HEK293T (cell line): ENCODE measurements at regions not wholly inside any gene's neighbourhood (a gene's known extent, or its start where the extent isn't known, plus 50 kb on each side); places are given as distances from the start of the nearest gene placed in this dataset.

Experiments
- CTCF ChIA-PET: fragments of 350-600 bp; formaldehyde crosslinking; extraction: SDS; loops from one replicate; lab custom pipeline; 2021; ENCODE audit warnings: antibody characterized with exemption, inconsistent platforms; lab: Yijun Ruan, JAX
- POLR2A ChIA-PET: fragments of 350-600 bp; formaldehyde crosslinking; extraction: SDS; loops from one replicate; lab custom pipeline; 2020; ENCODE audit warnings: antibody characterized with exemption, inconsistent platforms; lab: Yijun Ruan, JAX
- DNase-seq: peaks from one replicate; pipeline ENCODE4 v3.0.0; 2012; ENCODE audit warnings: mixed read lengths; ENCODE audit errors: extremely low spot score
- ARNT ChIP-seq: fragments of 450-650 bp; IDR thresholded peaks from 2 replicates; pipeline ENCODE4 v1.6.1; 2017; ENCODE audit warnings: mild to moderate bottlenecking
- BHLHE40 ChIP-seq: fragments of 450-650 bp; IDR thresholded peaks from 2 replicates; pipeline ENCODE4 v1.6.1; 2016; ENCODE audit warnings: mild to moderate bottlenecking, moderate library complexity, borderline replicate concordance
- CTBP1 ChIP-seq: fragments of 450-650 bp; IDR thresholded peaks from 2 replicates; pipeline ENCODE4 v1.6.1; 2016; ENCODE audit warnings: borderline replicate concordance
- ELF4 ChIP-seq: fragments of 450-650 bp; IDR thresholded peaks from 2 replicates; pipeline ENCODE4 v1.6.1; 2017; ENCODE audit warnings: antibody characterized with exemption
- FOXA1 ChIP-seq: fragments of 450-650 bp; IDR thresholded peaks from 2 replicates; pipeline ENCODE4 v1.6.1; 2016; ENCODE audit warnings: mild to moderate bottlenecking
- FOXM1 ChIP-seq: fragments of 450-650 bp; IDR thresholded peaks from 2 replicates; pipeline ENCODE4 v1.6.1; 2017; ENCODE audit warnings: mild to moderate bottlenecking, borderline replicate concordance
- HDGF ChIP-seq: fragments of 450-650 bp; IDR thresholded peaks from 2 replicates; pipeline ENCODE4 v1.6.1; 2017; ENCODE audit warnings: antibody characterized with exemption, borderline replicate concordance
- L3MBTL2 ChIP-seq: fragments of 450-650 bp; conservative IDR thresholded peaks from 2 replicates; pipeline ENCODE4 v1.6.1; 2016; ENCODE audit warnings: mild to moderate bottlenecking
- LEF1 ChIP-seq: fragments of 450-650 bp; IDR thresholded peaks from 2 replicates; pipeline ENCODE4 v1.6.1; 2017; ENCODE audit warnings: mild to moderate bottlenecking, borderline replicate concordance
- NFRKB ChIP-seq: fragments of 450-650 bp; IDR thresholded peaks from 2 replicates; pipeline ENCODE4 v1.6.1; 2016; ENCODE audit warnings: mild to moderate bottlenecking, moderate library complexity
- SP1 ChIP-seq: fragments of 450-650 bp; IDR thresholded peaks from 2 replicates; pipeline ENCODE4 v1.6.1; 2017
- SUZ12 ChIP-seq: fragments of 450-650 bp; IDR thresholded peaks from 2 replicates; pipeline ENCODE4 v1.6.1; 2016; ENCODE audit warnings: mild to moderate bottlenecking
- TARDBP ChIP-seq: fragments of 450-650 bp; IDR thresholded peaks from 2 replicates; pipeline ENCODE4 v1.6.1; 2016
- ZNF384 ChIP-seq: fragments of 450-650 bp; IDR thresholded peaks from 2 replicates; pipeline ENCODE4 v1.6.1; 2016
- TF ChIP-seq, protein P1 (sequence below): fragments of 450-650 bp; IDR thresholded peaks from 2 replicates; pipeline ENCODE4 v1.6.1; 2016

DNA sequence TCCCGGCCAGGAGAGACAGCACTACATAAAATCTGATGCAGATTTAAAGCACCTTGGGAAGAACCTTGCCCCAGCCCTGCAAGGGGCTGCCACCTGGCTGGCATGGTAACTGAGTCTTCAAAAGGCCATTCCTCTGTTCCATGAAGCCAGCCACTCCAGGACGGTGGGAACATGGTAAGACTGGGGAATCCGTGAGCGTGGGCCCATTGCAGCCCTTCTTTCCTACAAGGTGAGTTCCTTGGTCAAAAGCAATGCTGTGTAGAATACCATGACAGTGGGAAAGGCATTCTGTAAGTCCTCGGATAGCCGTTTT, 121.3 kb downstream of the SOX1 start:
- POLR2A ChIA-PET = no interaction called here
- DNase-seq = no peak
- CTCF ChIA-PET = no interaction called here
- TF ChIP-seq FOXM1 (no peak), ELF4 (no peak), TARDBP (no peak), FOXA1 (no peak), SUZ12 (no peak)
- TF ChIP-seq, protein P1, sequence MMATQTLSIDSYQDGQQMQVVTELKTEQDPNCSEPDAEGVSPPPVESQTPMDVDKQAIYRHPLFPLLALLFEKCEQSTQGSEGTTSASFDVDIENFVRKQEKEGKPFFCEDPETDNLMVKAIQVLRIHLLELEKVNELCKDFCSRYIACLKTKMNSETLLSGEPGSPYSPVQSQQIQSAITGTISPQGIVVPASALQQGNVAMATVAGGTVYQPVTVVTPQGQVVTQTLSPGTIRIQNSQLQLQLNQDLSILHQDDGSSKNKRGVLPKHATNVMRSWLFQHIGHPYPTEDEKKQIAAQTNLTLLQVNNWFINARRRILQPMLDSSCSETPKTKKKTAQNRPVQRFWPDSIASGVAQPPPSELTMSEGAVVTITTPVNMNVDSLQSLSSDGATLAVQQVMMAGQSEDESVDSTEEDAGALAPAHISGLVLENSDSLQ = no peak

DNA sequence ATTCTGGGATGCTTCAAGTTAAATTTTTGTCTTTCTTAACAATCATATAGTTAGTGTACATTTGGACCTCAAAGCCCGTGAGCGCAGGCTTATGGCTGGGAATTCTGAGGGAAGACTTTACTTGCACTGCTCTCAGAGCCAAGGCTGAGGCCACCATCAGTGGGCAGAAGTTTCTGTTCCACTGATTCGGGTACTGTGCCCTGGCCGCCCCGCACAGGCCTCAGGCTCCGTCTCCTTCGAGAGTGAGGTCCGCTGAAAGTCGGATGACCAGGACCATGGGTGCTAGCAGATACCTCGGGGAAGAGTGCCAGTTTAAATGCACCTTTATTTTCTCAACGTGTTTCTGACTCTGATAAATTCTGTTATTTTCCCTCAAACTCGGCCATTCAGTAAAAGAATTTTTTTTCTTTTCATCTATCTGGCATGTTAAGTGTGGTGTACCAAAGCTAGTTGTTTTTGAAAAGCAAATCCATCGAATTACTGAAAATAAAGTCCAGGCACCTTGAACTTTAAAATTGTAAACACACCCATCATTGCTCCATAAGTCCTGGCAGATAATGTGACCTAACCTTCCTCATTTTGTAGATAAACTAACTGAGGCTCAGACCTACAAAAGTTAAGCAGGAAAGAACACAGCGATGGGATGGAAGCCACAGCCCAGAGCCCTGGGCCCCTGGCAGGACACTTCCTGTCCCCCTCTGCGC, 126.7 kb downstream of the SOX1 start:
- DNase-seq = no peak
- TF ChIP-seq ELF4 (no peak), NFRKB (no peak), LEF1 (no peak), CTBP1 (no peak), SP1 (no peak), L3MBTL2 (no peak)
- TF ChIP-seq, protein P1 = no peak
- ChIA-PET POLR2A (no interaction called here), CTCF (no interaction called here)

DNA sequence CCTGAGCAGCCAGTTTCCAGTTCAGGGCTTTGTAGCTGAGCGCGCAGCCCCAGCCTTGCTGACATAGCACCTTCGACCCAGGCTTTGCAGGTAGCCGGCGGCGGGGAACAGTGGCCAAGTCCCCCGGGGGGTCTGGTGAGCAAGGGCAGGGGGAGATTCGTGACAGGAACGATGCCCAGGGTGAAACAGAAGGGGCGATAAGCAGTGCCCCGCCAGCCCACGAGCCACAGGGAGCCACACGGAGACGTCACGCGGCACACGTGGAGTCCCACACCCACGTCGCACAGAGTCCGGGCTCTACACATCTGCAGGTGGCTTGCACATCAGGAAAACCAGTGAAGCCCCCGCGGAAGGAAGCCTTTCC, 127.2 kb downstream of the SOX1 start:
- no peak for DNase-seq
- ChIA-PET CTCF (no interaction called here), POLR2A (no interaction called here)
- no peak for TF ChIP-seq ELF4

DNA sequence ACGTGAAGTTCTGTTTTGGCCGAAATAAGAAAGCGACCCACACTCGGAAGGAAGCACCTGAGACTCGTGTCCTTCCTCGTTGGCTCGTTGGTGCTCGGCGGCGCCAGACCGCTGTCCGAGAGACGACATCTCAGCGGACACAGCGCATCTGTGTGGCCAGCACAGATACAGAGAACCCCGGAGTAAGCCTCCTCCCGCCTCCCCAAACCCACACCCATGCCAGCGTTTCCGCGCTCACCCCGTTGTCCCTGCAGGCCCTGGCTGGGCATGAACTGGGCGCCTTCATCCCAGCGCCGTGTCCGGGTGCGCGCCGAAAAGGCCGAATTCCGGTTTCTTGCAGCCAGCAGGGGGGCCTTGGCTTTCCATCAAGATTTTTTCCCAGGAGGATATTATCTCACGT, 127.6 kb downstream of the SOX1 start:
- DNase-seq = no peak
- CTCF ChIA-PET = no interaction called here
- POLR2A ChIA-PET = no interaction called here
- TF ChIP-seq SP1 (no peak), FOXM1 (no peak), ZNF384 (no peak), LEF1 (no peak), TARDBP (no peak), ELF4 (no peak), SUZ12 (no peak)

DNA sequence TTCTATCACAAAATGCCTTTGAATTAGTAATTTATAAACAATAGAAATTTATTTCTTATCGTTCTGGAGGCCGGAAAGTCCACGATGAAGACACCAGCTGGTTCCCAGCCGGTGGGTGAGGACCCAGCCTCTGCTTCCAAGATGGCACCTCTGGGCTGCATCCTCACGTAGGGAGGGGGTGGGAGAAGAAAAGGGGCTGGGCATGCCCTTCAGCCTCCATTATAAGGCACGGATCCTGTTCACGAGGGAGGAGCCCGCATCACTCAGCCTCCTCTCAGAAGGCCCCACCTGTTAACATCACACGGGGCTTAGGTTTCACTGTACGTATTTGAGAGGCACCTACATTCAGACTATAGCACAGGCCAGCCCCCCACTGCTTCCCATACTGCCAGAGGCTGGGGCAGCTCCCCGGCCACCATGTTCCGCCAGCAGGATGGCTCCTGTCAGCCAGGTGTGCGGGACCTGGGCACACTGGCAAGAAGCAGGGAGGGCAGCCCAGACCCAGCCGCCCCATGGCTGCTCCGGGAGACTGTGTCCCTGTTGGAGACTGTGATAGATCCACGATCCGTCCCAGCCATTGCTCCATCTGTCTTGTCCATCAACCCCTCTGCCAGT, 131.6 kb downstream of the SOX1 start:
- POLR2A ChIA-PET = no interaction called here
- DNase-seq = no peak
- CTCF ChIA-PET = no interaction called here
- TF ChIP-seq ARNT (no peak), SUZ12 (no peak), BHLHE40 (no peak), SP1 (no peak), HDGF (no peak), NFRKB (no peak), L3MBTL2 (no peak), FOXM1 (no peak), ZNF384 (no peak), ELF4 (no peak)
- TF ChIP-seq, protein P1 = no peak

DNA sequence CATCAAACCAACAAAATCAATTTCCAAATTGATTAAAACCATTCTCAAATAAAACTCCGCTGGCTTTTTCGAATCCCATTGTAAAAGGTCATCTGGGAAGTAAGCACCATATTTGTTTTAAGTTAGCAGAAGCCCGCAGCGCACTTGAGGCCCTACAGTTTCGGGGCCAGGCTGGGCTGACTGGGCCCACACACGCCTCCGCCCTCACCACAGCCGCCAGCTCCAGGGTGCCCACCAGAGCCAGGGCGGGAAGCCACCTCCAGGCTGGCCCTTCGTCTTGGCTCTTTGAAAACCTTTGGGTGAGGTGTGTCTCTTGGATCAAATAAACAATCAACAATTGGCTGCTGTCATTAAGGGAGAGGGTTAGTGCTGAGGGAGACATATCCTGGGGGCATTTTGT, 133.3 kb downstream of the SOX1 start:
- POLR2A ChIA-PET = no interaction called here
- no peak for DNase-seq
- CTCF ChIA-PET = no interaction called here
- no peak for TF ChIP-seq SUZ12
- TF ChIP-seq HDGF = no peak
- no peak for TF ChIP-seq L3MBTL2
- no peak for TF ChIP-seq TARDBP
- no peak for TF ChIP-seq FOXM1
- TF ChIP-seq ARNT = no peak
- TF ChIP-seq FOXA1 = no peak
- TF ChIP-seq ELF4 = no peak

DNA sequence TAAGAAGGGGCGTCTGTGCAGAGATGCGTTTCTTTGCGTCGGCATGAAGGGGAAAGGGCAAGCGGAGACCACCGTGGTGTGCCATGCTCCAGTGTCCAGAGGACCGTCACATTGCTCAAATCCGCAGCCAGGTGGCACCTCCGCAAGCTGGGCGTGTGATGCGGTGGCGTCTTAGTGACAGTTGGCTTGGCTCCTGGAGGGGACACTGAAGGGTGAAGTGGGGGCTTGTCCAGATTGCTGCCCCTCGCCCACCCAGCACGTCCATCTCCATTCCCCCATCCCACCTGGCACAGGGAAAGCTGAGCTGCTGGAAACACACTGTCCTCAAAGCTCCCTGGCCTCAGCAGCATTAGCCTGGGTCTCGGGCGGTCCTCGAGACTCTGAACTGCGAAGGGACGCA, 135.3 kb downstream of the SOX1 start:
- no peak for TF ChIP-seq NFRKB
- TF ChIP-seq FOXA1 = no peak
- TF ChIP-seq ZNF384 = no peak
- no peak for TF ChIP-seq FOXM1
- TF ChIP-seq LEF1 = no peak
- TF ChIP-seq, protein P1 = no peak
- no peak for TF ChIP-seq HDGF
- TF ChIP-seq SP1 = no peak
- TF ChIP-seq ARNT = no peak
- TF ChIP-seq ELF4 = no peak
- TF ChIP-seq SUZ12 = no peak
- POLR2A ChIA-PET = no interaction called here
- no peak for DNase-seq
- CTCF ChIA-PET = no interaction called here
